ENCODE measurements at regions not wholly inside any gene's neighbourhood (a gene's known extent, or its start where the extent isn't known, plus 50 kb on each side); places are given as distances from the start of the nearest gene placed in this dataset.

DNA sequence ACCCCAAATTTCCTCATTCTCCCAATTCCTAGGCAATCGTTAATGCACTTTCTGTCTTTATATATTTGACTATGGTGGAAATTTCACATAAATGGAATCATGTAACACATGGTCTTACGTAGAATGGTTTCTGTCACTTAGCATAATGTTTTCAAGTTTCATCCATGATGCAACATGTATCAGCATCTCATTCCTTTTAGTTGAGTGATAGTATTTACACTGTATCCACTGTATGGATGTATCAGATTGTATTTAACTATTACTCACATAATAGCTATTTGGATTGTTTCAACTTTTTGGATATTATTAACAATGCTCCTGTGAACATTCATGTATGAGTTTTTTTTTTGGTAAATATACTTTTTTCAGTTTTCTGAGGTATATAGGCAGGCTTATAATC is 982.3 kb upstream of the DDX18 start:
- TF ChIP-seq, protein P1, sequence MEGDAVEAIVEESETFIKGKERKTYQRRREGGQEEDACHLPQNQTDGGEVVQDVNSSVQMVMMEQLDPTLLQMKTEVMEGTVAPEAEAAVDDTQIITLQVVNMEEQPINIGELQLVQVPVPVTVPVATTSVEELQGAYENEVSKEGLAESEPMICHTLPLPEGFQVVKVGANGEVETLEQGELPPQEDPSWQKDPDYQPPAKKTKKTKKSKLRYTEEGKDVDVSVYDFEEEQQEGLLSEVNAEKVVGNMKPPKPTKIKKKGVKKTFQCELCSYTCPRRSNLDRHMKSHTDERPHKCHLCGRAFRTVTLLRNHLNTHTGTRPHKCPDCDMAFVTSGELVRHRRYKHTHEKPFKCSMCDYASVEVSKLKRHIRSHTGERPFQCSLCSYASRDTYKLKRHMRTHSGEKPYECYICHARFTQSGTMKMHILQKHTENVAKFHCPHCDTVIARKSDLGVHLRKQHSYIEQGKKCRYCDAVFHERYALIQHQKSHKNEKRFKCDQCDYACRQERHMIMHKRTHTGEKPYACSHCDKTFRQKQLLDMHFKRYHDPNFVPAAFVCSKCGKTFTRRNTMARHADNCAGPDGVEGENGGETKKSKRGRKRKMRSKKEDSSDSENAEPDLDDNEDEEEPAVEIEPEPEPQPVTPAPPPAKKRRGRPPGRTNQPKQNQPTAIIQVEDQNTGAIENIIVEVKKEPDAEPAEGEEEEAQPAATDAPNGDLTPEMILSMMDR (IDR thresholded peaks at IDR 0.05; ENCODE audit: control extremely low read depth in 1 of 3, insufficient read depth in 1 of 3, low read depth in 1 of 3, low read length in 3 of 3), result no peak
- no peak for TF ChIP-seq CEBPB (IDR thresholded peaks at IDR 0.05; ENCODE audit: low read depth, low read length)
- TF ChIP-seq, protein P2, sequence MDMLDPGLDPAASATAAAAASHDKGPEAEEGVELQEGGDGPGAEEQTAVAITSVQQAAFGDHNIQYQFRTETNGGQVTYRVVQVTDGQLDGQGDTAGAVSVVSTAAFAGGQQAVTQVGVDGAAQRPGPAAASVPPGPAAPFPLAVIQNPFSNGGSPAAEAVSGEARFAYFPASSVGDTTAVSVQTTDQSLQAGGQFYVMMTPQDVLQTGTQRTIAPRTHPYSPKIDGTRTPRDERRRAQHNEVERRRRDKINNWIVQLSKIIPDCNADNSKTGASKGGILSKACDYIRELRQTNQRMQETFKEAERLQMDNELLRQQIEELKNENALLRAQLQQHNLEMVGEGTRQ (IDR thresholded peaks at IDR 0.05; ENCODE audit: low read length), result no peak
- TF ChIP-seq PHF8 (conservative IDR thresholded peaks at IDR 0.05; ENCODE audit: low read depth, low read length), result no peak
- TF ChIP-seq EZH2 (IDR thresholded peaks at IDR 0.05; ENCODE audit: low read depth, low read length, severe bottlenecking), result no peak
